Activated CD8-positive, alpha-beta memory T cell treated with anti-CD3 and anti-CD28 coated beads for 36 hours (primary cell): ENCODE measurements at regions not wholly inside any gene's neighbourhood (a gene's known extent, or its start where the extent isn't known, plus 50 kb on each side); places are given as distances from the start of the nearest gene placed in this dataset.

Experiments used
- CTCF ChIA-PET: fragments of 350-600 bp; sonication (Branson Sonifier 250); formaldehyde crosslinking; loops from one replicate; lab custom pipeline; 2021; ENCODE audit warnings: antibody characterized with exemption; lab: Charles Lee
- POLR2A ChIA-PET: fragments of 350-600 bp; sonication (Branson Sonifier 250); formaldehyde crosslinking; loops from one replicate; lab custom pipeline; 2021; ENCODE audit warnings: antibody characterized with exemption; lab: Charles Lee

DNA sequence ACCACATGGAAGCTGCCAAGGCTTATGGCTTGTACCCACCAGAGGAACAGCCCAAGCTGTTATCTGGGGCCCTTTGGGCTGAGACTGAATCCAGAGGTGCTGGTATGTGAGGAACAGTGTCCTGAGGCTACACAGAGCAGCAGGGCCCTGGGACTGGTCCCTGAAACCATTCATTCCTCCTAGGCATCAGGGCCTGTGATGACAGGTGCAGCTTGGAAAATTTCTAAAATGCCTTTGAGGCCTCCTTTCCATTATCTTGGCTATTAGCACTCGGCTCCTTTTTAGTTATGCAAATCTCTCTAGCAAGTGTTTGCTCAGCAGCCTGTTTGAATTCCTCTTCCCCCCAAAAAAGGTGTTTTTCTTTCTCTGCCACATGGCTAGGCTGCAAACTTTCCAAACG lies 1151.7 kb upstream of the LRRN3 start:
- ChIA-PET CTCF (no interaction called here), POLR2A (interaction anchor here (0.6 kb wide), 1 partner anchor 863 kb away, joined by 3 read pairs; no protein-coding TSS in a partner anchor)

- CTCF ChIA-PET: no interaction called here
- POLR2A ChIA-PET: no interaction called here
These were observed 1145.0 kb upstream of the LRRN3 start for GRCh38 chr7:109945820-109946518.

DNA sequence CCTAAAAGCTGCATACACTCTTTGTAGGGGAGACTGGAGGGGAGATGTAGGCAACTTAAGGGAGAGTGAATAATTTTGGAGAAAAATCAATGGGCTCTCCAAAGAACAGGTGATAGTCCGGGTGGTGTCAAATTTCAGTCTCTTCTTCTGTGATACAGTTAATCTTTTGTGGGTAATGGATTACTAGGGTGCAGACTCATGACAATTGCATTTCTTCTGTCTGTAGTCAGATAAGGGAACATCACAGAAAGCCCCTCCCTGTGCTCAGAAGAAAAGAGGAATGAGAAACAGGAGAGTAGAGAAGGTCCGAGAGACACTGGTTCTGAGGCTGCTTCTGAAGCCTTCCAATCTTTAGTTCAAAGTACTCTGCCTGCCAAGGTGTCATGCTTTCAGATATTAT lies 1140.7 kb upstream of the LRRN3 start:
- POLR2A ChIA-PET: no interaction called here

DNA sequence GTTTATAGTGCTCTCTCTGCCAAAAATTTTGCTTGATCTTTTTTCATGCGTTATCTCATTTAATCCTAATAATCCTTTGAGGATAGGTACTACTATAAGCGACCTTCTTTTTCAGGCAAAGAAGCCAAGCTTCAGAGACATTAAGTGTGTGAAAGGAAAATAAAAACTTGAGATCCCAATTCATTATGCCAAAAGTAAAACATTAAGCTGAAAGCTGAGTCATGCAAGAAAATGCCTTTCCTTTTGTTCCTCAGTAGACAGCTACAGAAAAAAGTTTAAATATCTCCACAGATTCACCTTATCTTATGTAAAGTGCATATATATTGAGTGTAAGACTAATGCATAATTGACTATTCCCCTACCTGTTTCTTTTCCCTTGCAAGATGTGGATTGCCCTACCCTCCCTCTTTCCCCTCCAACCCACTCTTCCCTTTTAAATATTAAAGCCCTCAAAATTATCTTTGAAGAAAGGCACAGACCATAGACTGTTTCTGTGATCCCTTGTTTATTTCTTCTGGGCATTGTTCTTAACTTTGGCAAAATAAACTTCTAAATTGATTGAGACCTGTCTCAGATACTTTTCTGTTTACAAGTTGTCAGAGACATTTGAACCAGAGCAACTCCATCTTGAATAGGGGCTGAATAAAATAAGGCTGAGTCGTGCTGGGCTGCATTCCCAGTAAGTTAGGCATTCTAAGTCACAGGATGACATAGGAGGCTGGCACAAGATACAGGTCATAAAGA lies 1139.9 kb upstream of the LRRN3 start:
- ChIA-PET CTCF (no interaction called here), POLR2A (no interaction called here)

More for the DNA sequence above, 1140.7 kb upstream of the LRRN3 start:
- CTCF ChIA-PET: no interaction called here

DNA sequence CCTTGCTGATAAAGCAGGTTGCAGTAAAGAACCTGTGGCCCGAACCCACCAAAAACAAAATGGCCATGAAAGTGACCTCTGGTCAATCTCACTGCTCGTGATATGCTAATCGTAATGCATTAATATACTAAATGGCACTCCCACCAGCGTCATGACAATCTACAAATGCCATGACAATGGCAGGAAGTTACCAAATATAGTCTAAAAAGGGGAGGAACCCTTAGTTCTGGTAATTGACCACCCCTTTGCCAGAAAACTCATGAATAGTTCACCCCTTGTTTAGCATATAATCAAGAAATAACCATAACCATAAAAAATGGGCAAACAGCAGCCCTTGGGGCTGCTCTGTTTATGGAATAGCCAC lies 1139.4 kb upstream of the LRRN3 start:
- ChIA-PET CTCF (no interaction called here), POLR2A (no interaction called here)

DNA sequence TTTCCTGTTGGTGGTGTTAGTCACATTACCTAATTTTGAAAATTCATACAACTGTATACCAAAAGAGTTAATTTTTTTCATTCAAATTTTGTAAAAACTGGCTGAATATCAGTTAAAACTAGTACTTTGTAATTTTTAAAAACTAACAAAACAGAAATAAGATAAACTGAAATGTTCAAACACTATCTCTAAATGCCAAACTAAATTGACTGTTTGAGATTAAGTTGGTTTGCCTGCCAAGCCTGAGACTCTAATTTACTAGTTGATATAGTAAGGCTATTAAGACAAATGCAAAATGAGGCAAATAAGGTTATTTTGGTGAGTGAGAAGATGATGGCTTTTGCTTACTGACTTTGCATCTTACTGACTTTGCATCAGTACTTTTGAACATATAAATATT lies 1134.9 kb upstream of the LRRN3 start:
- ChIA-PET CTCF (no interaction called here), POLR2A (no interaction called here)

DNA sequence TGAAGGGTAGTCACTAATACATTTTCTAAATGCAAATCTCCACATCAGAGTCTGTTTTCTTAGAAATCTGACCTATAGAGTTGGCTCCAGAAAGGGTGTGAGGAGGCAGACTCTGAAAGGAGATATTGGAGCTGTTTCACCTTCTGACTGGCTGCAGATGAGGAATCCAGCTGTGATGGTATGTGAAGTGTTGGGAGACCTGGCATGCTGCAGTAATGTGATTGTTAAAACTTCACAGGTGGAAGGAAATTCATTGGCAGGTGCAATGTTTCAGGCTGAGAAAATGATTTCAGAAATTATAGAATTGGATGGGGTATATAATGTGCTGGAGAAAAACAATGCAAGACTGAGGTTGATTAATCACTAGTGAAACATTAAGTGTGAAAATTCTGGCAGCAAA lies 1134.0 kb upstream of the LRRN3 start:
- ChIA-PET POLR2A (interaction anchor here (0.6 kb wide), 1 partner anchor 138 kb away, joined by 3 read pairs; no protein-coding TSS in a partner anchor), CTCF (no interaction called here)

GRCh38 chr7:109963741-109964140 lies 1127.2 kb upstream of the LRRN3 start:
- ChIA-PET POLR2A (no interaction called here), CTCF (no interaction called here)

- ChIA-PET CTCF (interaction anchor here (0.7 kb wide), 1 partner anchor 63 kb away, joined by 3 read pairs; no protein-coding TSS in a partner anchor), POLR2A (no interaction called here)
These were observed 1126.1 kb upstream of the LRRN3 start for GRCh38 chr7:109964780-109965179.

- ChIA-PET POLR2A (no interaction called here), CTCF (no interaction called here)
These were observed 1123.5 kb upstream of the LRRN3 start for GRCh38 chr7:109967406-109967805.

GRCh38 chr7:109983618-109984017 lies 1107.3 kb upstream of the LRRN3 start:
- POLR2A ChIA-PET: no interaction called here

GRCh38 chr7:109984729-109985128 lies 1106.2 kb upstream of the LRRN3 start:
- ChIA-PET POLR2A (no interaction called here), CTCF (no interaction called here)

More at GRCh38 chr7:109983618-109984017, 1107.3 kb upstream of the LRRN3 start:
- CTCF ChIA-PET: no interaction called here

DNA sequence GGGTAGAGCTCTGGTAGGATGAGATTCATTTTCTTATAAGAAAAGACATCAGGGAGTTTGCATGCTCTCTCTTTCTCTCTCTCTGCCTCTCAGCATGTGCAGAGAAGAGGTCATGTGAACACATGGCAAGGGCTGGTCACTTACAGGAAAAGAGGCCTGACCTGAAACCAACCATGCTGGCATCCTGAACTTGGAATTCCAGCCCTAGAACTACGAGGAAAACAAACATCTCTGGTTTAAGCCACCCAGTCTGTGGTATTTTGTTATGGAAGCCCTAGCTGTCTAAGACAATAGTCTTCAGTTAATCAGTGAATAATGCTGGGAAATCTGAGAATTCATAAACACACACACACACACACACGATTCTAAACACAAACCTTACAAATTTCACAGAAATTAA lies 1104.2 kb upstream of the LRRN3 start:
- CTCF ChIA-PET: no interaction called here
- POLR2A ChIA-PET: no interaction called here

- CTCF ChIA-PET: no interaction called here
- POLR2A ChIA-PET: no interaction called here
These were observed 1094.5 kb upstream of the LRRN3 start for GRCh38 chr7:109996411-109996810.

DNA sequence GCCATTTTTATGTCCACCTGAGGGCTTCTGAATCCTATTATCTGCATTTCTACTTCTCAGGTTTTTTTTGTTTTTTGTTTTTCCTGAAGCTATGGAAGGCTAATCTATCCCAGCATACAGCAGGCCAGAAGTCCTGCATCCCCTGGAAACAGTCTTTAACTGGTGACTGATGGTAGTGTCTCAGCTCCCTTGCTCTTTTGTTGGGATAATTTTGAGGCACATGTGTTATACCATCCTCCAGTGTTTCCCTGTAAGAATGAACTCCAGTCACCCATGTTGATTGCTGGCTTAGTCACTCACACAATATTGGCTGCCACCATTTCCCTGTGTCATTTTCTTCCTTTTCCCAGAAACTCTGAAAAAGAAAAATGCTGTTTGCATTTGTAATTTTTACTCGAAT lies 1094.0 kb upstream of the LRRN3 start:
- CTCF ChIA-PET: no interaction called here
- POLR2A ChIA-PET: no interaction called here

- POLR2A ChIA-PET: no interaction called here
- CTCF ChIA-PET: no interaction called here
These were observed 1093.1 kb upstream of the LRRN3 start for GRCh38 chr7:109997837-109998236.

DNA sequence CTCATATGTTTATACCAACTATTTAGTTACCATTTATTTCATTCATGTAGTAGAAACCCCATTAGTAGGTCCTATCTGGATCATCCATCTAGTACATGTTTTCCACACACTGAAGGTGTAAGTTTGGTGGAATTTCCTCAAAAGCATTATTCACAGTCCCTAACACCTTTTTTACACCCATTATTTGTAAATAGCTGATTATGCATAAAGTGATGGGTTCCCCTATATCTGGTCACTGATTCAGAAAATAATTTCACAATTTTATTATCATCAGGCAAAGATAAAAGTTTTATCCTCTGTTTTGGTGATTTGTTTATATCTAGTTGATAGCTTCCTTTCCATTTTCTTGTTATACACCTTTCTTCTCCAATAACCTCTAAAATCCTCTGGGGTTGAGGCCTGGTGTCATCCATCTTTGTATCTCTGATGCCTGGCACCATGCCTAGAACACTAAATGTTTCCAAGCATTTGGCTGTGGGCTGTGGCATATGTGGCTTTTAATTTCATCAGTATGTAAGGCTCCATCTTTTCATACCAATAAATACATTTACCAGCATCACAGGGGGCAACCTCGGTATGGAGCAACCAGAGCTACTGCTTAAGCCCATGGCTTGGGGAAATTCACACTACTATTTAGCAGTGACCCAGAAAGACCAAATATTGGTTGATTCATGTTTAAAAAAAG lies 1089.5 kb upstream of the LRRN3 start:
- CTCF ChIA-PET: no interaction called here

DNA sequence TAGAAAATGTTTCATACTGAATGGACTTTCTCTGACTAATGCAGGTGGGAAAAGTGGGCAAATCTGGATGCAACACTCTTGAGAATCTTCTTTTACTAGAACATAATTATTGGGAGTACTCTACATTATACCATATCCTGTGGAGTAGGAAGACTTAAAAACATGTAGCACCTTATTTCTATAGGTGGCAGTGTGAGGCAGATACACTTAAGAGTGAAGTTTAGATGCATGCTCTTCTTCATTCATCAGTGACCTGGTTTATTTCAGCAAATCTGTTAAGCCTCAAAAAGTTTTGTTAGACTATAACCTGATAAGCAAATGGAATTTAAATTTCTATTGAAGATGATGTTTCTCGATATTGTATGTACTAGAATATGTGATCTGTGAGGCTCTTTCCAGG lies 1087.1 kb upstream of the LRRN3 start:
- CTCF ChIA-PET: no interaction called here
- POLR2A ChIA-PET: no interaction called here

More for the DNA sequence above, 1089.5 kb upstream of the LRRN3 start:
- POLR2A ChIA-PET: no interaction called here

GRCh38 chr7:110007320-110008063 lies 1083.4 kb upstream of the LRRN3 start:
- ChIA-PET CTCF (no interaction called here), POLR2A (no interaction called here)

- CTCF ChIA-PET: no interaction called here
- POLR2A ChIA-PET: no interaction called here
These were observed 1080.6 kb upstream of the LRRN3 start for GRCh38 chr7:110010359-110010758.
